ENCODE measurements at regions not wholly inside any gene's neighbourhood (a gene's known extent, or its start where the extent isn't known, plus 50 kb on each side); places are given as distances from the start of the nearest gene placed in this dataset.

GRCh38 chr3:31187380-31187779, 292.9 kb upstream of the GADL1 start:
- H3K27ac ChIP-seq: no peak overlapping the region
- no peak overlapping the region for H3K4me3 ChIP-seq
- TF ChIP-seq EZH2 (IDR thresholded peaks at IDR 0.05) (no peak), CTCF (IDR thresholded peaks at IDR 0.05) (no peak), EZH2phosphoT487 (IDR thresholded peaks at IDR 0.05) (no peak)
- Mint-ChIP-seq H3K36me3 (no peaks in the 10 kb centered on the region), H3K4me3 (no peak overlapping the region), H3K27me3 (ENCODE audit: insufficient read depth, low read depth) (peaks cover 6% of the 10 kb centered on the region), H3K9me3 (no peaks in the 10 kb centered on the region), H3K27ac (no peak overlapping the region), H3K4me1 (peaks cover 39% of the 10 kb centered on the region)
- no peaks in the 10 kb centered on the region for H3K36me3 ChIP-seq
- H3K79me2 ChIP-seq (ENCODE audit: low read depth): no peaks in the 10 kb centered on the region
- H3F3A ChIP-seq (ENCODE audit: low read depth): no peaks in the 10 kb centered on the region
- H4K20me1 ChIP-seq (ENCODE audit: low read depth): no peaks in the 10 kb centered on the region
- no peak overlapping the region for H3K4me2 ChIP-seq
- no peak overlapping the region for H2AFZ ChIP-seq (replicated peaks)
- H3K27me3 ChIP-seq: no peaks in the 10 kb centered on the region
- DNase-seq (ENCODE audit: low spot score): no peak
- no peaks in the 10 kb centered on the region for H3K9me3 ChIP-seq (ENCODE audit: low read depth)
- no peak overlapping the region for H3K9ac ChIP-seq
- H3K4me1 ChIP-seq: peaks cover 5% of the 10 kb centered on the region

GRCh38 chr3:31188112-31188511, 293.7 kb upstream of the GADL1 start:
- no peak for DNase-seq (ENCODE audit: low spot score)
- no peak overlapping the region for H3K4me3 Mint-ChIP-seq
- H3K9ac ChIP-seq: no peak overlapping the region
- H3K27ac ChIP-seq: no peak overlapping the region
- H3K9me3 ChIP-seq (ENCODE audit: low read depth): no peaks in the 10 kb centered on the region
- no peaks in the 10 kb centered on the region for H3K36me3 ChIP-seq
- H3F3A ChIP-seq (ENCODE audit: low read depth): no peaks in the 10 kb centered on the region
- no peaks in the 10 kb centered on the region for H3K27me3 ChIP-seq
- H3K4me1 ChIP-seq: peaks cover 5% of the 10 kb centered on the region
- H3K36me3 Mint-ChIP-seq: no peaks in the 10 kb centered on the region
- no peak overlapping the region for H3K4me3 ChIP-seq
- H3K79me2 ChIP-seq (ENCODE audit: low read depth): no peaks in the 10 kb centered on the region
- no peaks in the 10 kb centered on the region for H4K20me1 ChIP-seq (ENCODE audit: low read depth)
- H3K27ac Mint-ChIP-seq: no peak overlapping the region
- no peak overlapping the region for H3K4me2 ChIP-seq
- H3K4me1 Mint-ChIP-seq: peaks cover 39% of the 10 kb centered on the region
- peaks cover 3% of the 10 kb centered on the region for H3K27me3 Mint-ChIP-seq (ENCODE audit: insufficient read depth, low read depth)
- H2AFZ ChIP-seq (replicated peaks): no peak overlapping the region
- H3K9me3 Mint-ChIP-seq: no peaks in the 10 kb centered on the region
- TF ChIP-seq EZH2 (IDR thresholded peaks at IDR 0.05): no peak
- no peak for TF ChIP-seq EZH2phosphoT487 (IDR thresholded peaks at IDR 0.05)
- TF ChIP-seq CTCF (IDR thresholded peaks at IDR 0.05): no peak

- Histone ChIP-seq H3K36me3 (no peaks in the 10 kb centered on the region), H2AFZ (replicated peaks) (no peak overlapping the region), H3K4me1 (peaks cover 8% of the 10 kb centered on the region), H3F3A (ENCODE audit: low read depth) (no peaks in the 10 kb centered on the region), H3K4me2 (no peak overlapping the region), H3K27me3 (no peaks in the 10 kb centered on the region), H3K79me2 (ENCODE audit: low read depth) (no peaks in the 10 kb centered on the region), H4K20me1 (ENCODE audit: low read depth) (no peaks in the 10 kb centered on the region), H3K9me3 (ENCODE audit: low read depth) (no peaks in the 10 kb centered on the region), H3K4me3 (no peak overlapping the region), H3K27ac (no peak overlapping the region), H3K9ac (no peak overlapping the region)
- TF ChIP-seq EZH2 (IDR thresholded peaks at IDR 0.05) (no peak), CTCF (IDR thresholded peaks at IDR 0.05) (no peak), EZH2phosphoT487 (IDR thresholded peaks at IDR 0.05) (no peak)
- H3K27me3 Mint-ChIP-seq (ENCODE audit: insufficient read depth, low read depth): peaks cover 3% of the 10 kb centered on the region
- H3K36me3 Mint-ChIP-seq: no peaks in the 10 kb centered on the region
- no peak for DNase-seq (ENCODE audit: low spot score)
- H3K4me1 Mint-ChIP-seq: peaks cover 39% of the 10 kb centered on the region
- no peak overlapping the region for H3K4me3 Mint-ChIP-seq
- no peaks in the 10 kb centered on the region for H3K9me3 Mint-ChIP-seq
- no peak overlapping the region for H3K27ac Mint-ChIP-seq
Measured at GRCh38 chr3:31189330-31189729, 294.9 kb upstream of the GADL1 start.

Measured in neural progenitor cell (in vitro differentiated cells).